ENCODE measurements at regions not wholly inside any gene's neighbourhood (a gene's known extent, or its start where the extent isn't known, plus 50 kb on each side); places are given as distances from the start of the nearest gene placed in this dataset.
A peak's percentile ranks its signal among the peaks of the same experiment; 100 is the strongest.

DNA sequence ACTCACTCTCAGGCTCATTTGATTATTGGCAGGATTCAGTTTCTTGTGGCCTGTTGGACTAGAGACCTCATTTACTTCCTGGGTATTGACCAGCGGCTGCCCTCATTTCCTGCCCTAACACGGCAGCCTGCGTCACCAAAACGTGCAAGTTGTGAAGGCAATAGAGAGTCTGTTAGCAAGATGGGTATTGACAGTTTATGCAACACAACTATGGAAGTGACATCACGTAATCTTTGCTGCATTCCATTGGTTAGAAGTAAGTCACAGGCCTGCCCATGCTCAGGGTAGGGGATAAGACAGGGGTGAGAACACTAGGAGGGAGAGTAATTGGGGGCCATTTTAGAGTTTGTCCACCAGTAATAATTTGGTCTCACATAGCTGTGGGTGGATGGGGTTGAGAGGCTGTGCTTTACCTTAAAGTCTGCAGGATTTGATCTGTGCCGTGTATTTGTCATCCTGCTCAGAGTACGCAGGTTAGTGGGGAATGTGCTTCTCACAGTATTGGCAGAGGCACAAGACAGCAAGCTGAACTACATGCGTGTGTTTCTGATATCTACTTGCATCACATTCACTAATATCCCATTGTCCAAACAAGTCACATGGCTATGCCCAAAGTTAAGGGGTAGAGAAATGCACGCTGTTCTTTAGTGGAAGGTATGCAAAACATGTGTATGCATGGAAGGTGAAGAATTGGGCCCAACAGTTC, 83.3 kb downstream of the EDEM1 start:
- DNase-seq, result no peak

DNA sequence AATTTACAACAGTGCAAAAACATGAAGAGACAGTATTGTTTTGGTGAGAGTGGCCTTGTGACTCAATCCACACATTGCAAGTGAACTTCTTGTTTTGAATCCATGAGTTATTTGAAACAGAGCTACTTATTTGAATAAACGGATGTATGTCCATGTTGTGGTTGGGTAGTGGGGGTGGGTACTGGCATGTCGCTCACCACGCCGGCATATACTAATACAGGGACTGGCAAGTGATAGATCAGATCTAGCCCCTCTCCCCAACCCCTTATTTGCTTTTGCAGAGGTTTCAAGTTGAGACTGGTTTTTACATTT, 83.8 kb downstream of the EDEM1 start:
- DNase-seq, result no peak

DNA sequence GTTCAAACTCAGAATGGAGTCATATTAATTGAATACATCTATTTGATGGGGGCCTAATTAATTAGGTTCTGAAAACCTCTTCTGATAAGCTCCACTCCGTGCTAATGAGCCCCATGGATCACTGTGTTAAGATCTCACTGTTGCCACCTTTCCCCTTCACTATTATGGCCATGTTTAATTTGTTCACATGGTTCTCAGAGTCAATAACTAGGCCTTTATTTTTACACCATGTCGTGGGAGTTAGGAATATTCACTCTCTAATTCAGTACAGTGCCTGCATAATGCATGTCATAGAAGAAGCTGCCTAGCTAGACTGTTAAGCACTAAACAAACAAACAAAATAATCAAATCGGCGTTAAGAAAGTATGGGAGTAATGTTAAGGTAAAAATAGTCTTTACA, 84.9 kb downstream of the EDEM1 start:
- DNase-seq, result no peak

GRCh38 chr3:5274091-5274490, 86.6 kb downstream of the EDEM1 start:
- DNase-seq, result peak; percentile 29

- no peak for DNase-seq
Observed at GRCh38 chr3:5275529-5275928, 88.0 kb downstream of the EDEM1 start.

DNA sequence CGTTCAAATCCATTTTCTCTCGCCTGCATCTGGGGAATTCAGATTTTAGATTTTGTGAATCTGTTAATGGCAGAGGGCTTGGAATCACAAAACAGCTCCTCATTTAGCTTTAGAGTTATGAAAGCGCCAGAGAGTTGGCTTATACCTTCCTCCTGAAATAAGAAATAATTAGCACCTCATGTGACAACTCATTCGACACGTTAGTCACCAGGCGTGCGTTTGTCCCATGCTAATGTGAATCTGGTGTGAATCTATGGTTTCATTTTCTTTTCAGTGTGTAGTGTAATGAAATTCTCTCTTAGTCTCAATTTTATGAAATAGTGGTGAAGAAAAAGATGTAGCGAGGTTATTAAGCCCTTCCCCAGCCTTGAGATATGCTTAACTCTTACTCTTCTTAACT, 89.4 kb downstream of the EDEM1 start:
- DNase-seq, result no peak

- DNase-seq, result no peak
Observed at GRCh38 chr3:5277612-5278236, 90.2 kb downstream of the EDEM1 start.

GRCh38 chr3:5278666-5279065, 91.2 kb downstream of the EDEM1 start:
- DNase-seq, result no peak

DNA sequence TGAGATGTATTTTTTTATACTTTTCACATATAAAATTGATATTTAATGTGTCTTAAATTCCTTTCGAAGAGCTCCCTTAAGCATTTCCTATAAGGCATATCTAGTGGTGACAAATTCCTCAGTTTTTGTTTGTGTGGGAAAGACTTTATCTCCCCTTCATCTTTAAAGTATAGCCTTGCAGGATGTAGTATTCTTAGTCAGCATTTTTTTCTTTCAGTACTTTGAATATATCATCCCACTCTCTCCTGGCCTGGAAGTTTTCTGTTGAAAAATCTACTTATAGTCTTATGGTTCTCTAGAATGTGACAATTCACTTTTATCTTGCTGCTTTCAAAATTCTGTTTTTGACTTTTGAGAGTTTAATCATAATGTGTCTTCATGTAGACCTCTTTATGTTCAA, 95.2 kb downstream of the EDEM1 start:
- DNase-seq, result no peak

- no peak for DNase-seq
Observed at GRCh38 chr3:5285439-5285838, 97.9 kb downstream of the EDEM1 start.

DNA sequence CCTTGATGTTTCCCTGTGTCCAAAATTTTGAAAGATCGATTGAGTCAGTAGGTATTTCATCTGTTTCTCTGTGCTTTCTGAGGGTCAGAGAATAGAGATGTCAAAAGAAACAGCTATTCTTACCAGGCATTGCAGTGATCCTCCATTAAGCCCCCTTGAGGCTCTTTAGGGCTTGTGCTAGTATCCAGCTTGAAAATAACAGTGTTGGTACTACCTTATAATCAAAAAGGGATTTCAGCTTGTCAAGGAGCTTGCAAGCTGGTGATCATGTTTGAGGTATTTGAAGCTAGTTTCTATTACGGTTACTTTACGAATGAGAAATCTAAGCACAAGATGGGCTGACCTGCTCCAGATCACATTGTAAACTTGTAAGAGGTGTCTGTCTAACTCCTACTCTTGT, 103.4 kb downstream of the EDEM1 start:
- DNase-seq, result no peak

GRCh38 chr3:5292512-5292911, 105.0 kb downstream of the EDEM1 start:
- no peak for DNase-seq

GRCh38 chr3:5293207-5293606, 105.7 kb downstream of the EDEM1 start:
- no peak for DNase-seq

GRCh38 chr3:5294356-5294755, 106.8 kb downstream of the EDEM1 start:
- no peak for DNase-seq

DNA sequence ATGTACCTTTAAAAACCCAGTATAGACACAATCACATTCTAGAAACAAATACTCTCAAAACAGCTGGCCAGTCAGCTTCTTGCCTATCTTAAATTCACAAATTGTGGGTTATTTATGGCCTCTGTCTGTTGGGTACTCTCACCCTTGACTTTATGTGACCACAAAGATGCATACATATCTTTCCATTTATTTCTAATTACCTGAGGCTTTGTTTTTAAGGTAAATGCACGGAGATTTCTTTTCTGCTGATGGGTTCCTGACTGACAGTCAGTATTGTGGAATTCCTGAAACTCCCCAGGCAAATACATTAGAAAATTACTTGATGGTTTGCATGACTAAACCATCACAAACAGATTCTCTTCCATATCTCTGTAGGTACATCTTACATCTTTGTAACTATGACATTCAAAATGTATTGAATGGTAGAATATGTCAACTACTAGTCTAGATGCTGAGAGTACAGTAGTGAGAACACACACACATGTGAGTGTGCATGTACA, 107.7 kb downstream of the EDEM1 start:
- no peak for DNase-seq

- DNase-seq, result no peak
Observed at GRCh38 chr3:5296362-5296761, 108.9 kb downstream of the EDEM1 start.

- no peak for DNase-seq
Observed at GRCh38 chr3:5297895-5298294, 110.4 kb downstream of the EDEM1 start.

DNA sequence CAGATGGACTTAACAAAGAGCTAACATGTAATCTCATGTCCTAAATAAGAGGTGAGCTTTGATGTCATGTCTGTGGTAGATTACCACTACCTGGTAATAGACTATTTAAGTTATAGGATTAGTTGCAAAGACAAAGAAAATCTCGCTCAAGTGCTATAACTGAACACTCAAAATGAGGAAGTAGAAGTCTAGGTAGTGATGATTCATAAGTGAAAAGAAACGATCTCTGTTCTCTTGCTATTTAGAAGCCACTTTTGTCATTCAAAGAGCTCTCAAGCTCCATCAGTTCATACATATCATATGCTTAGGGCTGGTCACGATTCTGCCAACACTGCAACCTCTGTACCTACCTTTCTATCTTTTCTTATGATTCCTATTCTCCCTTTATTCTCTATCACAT, 110.9 kb downstream of the EDEM1 start:
- DNase-seq, result no peak

DNA sequence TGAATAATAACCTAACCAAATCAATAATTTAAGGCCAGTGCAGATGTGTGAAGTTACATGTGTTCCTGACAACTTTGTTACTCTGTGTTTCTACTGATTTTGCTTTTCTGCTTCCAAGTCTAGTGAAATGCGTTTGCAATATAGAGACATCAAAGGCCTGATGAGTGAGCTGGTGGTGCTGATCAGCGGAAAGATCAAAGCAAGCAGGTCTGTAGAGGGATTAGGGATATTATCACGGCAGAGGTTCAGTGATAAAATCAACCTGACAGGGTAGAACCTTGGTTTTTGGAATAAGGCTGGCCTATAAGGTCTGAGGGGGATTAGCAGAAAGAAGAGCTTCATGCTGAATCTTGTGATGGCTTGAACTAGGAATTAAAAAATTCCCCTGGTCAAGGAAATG, 111.7 kb downstream of the EDEM1 start:
- DNase-seq, result no peak

- DNase-seq, result no peak
Observed at GRCh38 chr3:5300638-5301037, 113.1 kb downstream of the EDEM1 start.

- DNase-seq, result no peak
Observed at GRCh38 chr3:5301651-5302297, 114.3 kb downstream of the EDEM1 start.

- DNase-seq, result no peak
Observed at GRCh38 chr3:5302661-5303060, 115.2 kb downstream of the EDEM1 start.

DNA sequence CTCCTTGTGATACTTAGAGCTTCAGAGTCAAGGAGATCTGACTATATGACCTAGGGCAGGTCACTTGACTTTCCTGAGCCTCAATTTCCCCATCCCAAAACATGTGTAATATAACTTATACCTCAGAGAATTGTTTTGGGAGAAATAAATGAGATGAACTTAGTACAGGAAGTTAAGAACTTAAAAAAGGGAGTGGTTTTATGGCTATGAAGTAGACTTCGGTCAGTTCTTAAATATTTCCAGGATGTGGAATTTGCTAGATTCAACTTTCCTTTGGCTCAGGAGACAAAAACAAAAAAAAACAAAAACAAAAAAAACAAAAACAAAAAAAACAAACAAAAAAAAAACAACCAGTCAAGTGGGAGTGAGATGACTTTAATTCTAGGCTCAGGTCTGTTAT, 116.7 kb downstream of the EDEM1 start:
- no peak for DNase-seq

All from femur (tissue), 1 donor.